ENCODE measurements at regions not wholly inside any gene's neighbourhood (a gene's known extent, or its start where the extent isn't known, plus 50 kb on each side); places are given as distances from the start of the nearest gene placed in this dataset.

GRCh38 chr15:62462268-62462667 lies 297.2 kb upstream of the C2CD4B start:
- BruUV-seq (replicated peaks): no TSS peak
- H3K4me1 Mint-ChIP-seq (ENCODE audit: low read depth, unreplicated experiment): no peaks in the 10 kb centered on the region

GRCh38 chr15:62462721-62463120 lies 297.6 kb upstream of the C2CD4B start:
- TF ChIP-seq CTCF (IDR thresholded peaks at IDR 0.05; ENCODE audit: unreplicated experiment): no peak
- BruUV-seq (replicated peaks): no TSS peak
- no peak for DNase-seq
- Mint-ChIP-seq H3K9me3 (ENCODE audit: low read depth, unreplicated experiment) (no peaks in the 10 kb centered on the region), H3K4me1 (ENCODE audit: low read depth, unreplicated experiment) (no peaks in the 10 kb centered on the region), H3K36me3 (ENCODE audit: insufficient read depth, unreplicated experiment) (no peaks in the 10 kb centered on the region), H3K4me3 (ENCODE audit: low read depth, unreplicated experiment) (no peak overlapping the region), H3K27ac (ENCODE audit: unreplicated experiment) (no peak overlapping the region), H3K27me3 (ENCODE audit: unreplicated experiment) (peaks cover 28% of the 10 kb centered on the region)
- intact Hi-C loops (cut with micrococcal nuclease; ENCODE audit: unreplicated experiment): no loop called here
- CTCF ChIA-PET: no interaction called here

More at GRCh38 chr15:62462268-62462667, 297.2 kb upstream of the C2CD4B start:
- Mint-ChIP-seq H3K27ac (ENCODE audit: unreplicated experiment) (no peak overlapping the region), H3K27me3 (ENCODE audit: unreplicated experiment) (peaks cover 32% of the 10 kb centered on the region), H3K4me3 (ENCODE audit: low read depth, unreplicated experiment) (no peak overlapping the region), H3K9me3 (ENCODE audit: low read depth, unreplicated experiment) (no peaks in the 10 kb centered on the region), H3K36me3 (ENCODE audit: insufficient read depth, unreplicated experiment) (no peaks in the 10 kb centered on the region)
- CTCF ChIA-PET: no interaction called here
- no peak for TF ChIP-seq CTCF (IDR thresholded peaks at IDR 0.05; ENCODE audit: unreplicated experiment)
- no peak for DNase-seq
- intact Hi-C loops (cut with micrococcal nuclease; ENCODE audit: unreplicated experiment): no loop called here

GRCh38 chr15:62464705-62465104 lies 299.6 kb upstream of the C2CD4B start:
- DNase-seq: no peak
- no peak overlapping the region for H3K4me3 Mint-ChIP-seq (ENCODE audit: low read depth, unreplicated experiment)

GRCh38 chr15:62465173-62465572 lies 300.1 kb upstream of the C2CD4B start:
- H3K4me1 Mint-ChIP-seq (ENCODE audit: low read depth, unreplicated experiment): no peaks in the 10 kb centered on the region
- H3K27me3 Mint-ChIP-seq (ENCODE audit: unreplicated experiment): peaks cover 24% of the 10 kb centered on the region
- no peaks in the 10 kb centered on the region for H3K36me3 Mint-ChIP-seq (ENCODE audit: insufficient read depth, unreplicated experiment)
- TF ChIP-seq CTCF (IDR thresholded peaks at IDR 0.05; ENCODE audit: unreplicated experiment): no peak
- CTCF ChIA-PET: no interaction called here
- no peak overlapping the region for H3K27ac Mint-ChIP-seq (ENCODE audit: unreplicated experiment)
- no TSS peak for BruUV-seq (replicated peaks)
- no peak for DNase-seq
- no peaks in the 10 kb centered on the region for H3K9me3 Mint-ChIP-seq (ENCODE audit: low read depth, unreplicated experiment)
- intact Hi-C loops (cut with micrococcal nuclease; ENCODE audit: unreplicated experiment): no loop called here
- no peak overlapping the region for H3K4me3 Mint-ChIP-seq (ENCODE audit: low read depth, unreplicated experiment)

More at GRCh38 chr15:62464705-62465104, 299.6 kb upstream of the C2CD4B start:
- CTCF ChIA-PET: no interaction called here
- Mint-ChIP-seq H3K27ac (ENCODE audit: unreplicated experiment) (no peak overlapping the region), H3K9me3 (ENCODE audit: low read depth, unreplicated experiment) (no peaks in the 10 kb centered on the region), H3K27me3 (ENCODE audit: unreplicated experiment) (peaks cover 24% of the 10 kb centered on the region), H3K4me1 (ENCODE audit: low read depth, unreplicated experiment) (no peaks in the 10 kb centered on the region), H3K36me3 (ENCODE audit: insufficient read depth, unreplicated experiment) (no peaks in the 10 kb centered on the region)
- no peak for TF ChIP-seq CTCF (IDR thresholded peaks at IDR 0.05; ENCODE audit: unreplicated experiment)
- intact Hi-C loops (cut with micrococcal nuclease; ENCODE audit: unreplicated experiment): no loop called here
- BruUV-seq (replicated peaks): no TSS peak

Measured in Calu3 (cell line).